ENCODE measurements at regions not wholly inside any gene's neighbourhood (a gene's known extent, or its start where the extent isn't known, plus 50 kb on each side); places are given as distances from the start of the nearest gene placed in this dataset.

DNA sequence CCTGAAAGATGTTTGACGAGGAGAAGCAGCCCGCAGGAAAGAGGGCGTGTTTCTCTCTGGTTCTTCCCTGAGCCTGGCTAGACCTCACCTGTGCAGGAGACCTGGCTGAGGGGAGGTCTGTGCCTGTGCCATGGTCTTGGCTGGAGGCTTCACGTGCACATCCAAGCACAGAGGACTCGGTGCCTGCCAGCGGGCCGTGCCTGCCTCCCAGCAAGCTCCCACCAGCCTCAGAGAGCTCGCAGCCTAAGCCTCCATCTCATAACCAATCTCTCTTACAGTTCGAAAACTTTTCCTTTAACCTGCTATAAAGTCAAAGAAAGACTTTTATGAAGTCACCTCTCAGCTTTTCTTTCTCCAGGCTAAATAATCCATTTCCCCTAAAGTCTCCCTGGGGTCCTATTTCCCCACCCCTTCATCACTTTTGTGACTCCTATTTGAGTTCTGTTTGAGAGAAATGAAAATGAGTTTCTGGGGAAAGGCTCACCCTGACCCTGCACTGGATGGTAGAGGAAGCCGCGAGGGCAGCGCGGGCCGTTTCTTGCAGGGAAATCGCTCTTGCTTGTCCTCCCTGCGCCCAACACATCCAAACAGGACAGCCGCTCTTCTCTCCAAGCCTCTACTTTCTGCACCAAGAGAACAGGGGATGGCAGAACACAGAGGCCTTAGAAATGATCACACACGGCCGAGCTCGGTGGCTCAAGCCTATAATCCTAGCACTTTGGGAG is 521.0 kb downstream of the SOX11 start:
- no peak for DNase-seq

DNA sequence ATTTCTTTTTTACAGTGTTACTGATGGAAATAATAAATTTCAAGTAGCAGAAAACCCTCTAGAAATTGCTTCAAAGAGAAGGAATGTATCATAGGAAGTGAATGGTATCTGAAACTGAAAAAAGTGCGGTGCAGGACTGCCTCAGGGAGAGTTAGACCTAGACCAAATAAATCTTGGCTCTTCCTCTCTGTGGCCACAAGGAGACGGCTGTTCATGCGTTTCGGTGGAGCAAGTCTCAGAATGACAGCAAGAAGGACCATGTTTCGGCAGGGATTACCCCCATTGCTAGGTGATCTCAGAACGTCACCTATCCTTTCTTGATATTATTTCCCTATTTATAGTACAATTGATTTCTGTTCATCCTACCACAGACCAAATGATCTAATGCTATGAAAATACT is 522.3 kb downstream of the SOX11 start:
- DNase-seq = no peak

DNA sequence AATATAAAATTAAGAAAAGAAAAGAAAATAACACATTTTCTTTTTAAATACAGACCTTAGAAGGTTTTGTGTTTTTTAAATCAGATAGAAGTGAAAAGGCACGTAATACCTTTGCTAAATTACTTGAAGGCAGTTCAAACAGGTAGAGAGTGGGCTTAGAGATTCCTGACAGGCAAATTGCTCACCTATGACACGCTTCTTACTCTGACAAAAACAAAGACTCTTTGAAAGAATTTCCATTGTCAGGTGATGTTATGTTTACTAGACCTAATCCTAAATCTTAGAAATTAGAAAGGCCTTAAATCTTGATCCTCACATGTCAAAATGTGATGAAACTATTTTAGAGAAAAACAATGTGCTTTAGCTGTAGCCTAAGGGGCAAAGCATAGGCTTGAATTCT is 522.9 kb downstream of the SOX11 start:
- DNase-seq = no peak

- no peak for DNase-seq
These were observed 524.0 kb downstream of the SOX11 start for GRCh38 chr2:6216234-6216633.

DNA sequence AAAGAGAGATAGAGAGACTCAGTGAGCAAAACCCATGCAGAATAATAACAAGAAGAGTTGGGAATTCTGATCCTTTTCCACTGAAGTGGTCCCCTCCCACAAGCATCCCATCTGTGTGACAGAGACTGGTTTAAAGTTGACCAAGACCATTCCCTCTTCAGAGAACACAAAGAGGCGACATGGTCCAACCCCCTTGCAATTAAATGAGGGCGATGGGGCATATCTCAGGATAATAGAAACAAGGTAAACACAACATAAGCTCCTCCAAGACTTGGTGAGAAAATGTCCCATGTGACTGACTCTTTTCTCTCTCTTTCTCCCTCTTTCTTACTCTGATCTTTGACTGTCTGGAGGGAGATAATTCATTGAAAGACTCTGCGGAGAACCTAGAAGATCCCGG is 526.7 kb downstream of the SOX11 start:
- no peak for DNase-seq

DNA sequence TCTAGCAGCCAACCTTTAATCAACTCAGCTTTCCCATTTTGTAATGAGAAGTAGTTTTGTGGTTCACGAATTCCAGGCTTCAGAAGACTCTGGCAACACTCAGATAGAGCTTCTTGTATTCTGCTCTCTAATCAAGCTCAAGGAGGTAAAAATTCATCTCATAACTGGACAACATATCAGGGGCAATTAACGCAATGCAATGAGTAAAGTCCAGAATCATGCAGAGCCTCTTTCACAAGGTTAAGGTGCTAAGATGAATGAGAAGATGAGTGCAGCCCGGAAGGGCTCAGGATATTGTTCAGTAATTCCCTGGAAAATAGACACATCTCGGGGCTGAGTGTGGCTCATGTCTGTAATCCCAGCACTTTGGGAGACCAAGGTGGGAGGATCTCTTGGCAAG is 527.7 kb downstream of the SOX11 start:
- no peak for DNase-seq

- no peak for DNase-seq
These were observed 530.1 kb downstream of the SOX11 start for GRCh38 chr2:6222296-6222695.

DNA sequence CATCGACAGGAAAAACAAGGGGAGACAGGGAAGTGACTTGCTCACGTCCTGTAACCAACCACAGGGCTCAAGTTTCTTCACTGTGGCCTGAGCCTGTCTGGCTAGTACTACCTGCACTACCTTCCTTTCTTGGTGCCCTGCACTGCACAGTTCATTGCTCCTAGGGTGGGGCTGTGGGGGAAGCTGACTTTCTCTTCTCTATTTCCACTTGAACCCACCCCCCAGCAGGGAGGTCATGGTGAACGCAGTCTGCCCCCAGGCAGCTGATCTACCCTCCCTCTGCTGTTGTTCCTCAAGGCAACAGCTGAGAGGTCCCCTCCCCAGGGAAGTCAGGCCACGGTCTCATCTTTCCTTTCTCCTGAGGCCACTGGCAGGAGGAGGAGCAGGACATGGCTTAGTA is 532.1 kb downstream of the SOX11 start:
- DNase-seq = no peak

DNA sequence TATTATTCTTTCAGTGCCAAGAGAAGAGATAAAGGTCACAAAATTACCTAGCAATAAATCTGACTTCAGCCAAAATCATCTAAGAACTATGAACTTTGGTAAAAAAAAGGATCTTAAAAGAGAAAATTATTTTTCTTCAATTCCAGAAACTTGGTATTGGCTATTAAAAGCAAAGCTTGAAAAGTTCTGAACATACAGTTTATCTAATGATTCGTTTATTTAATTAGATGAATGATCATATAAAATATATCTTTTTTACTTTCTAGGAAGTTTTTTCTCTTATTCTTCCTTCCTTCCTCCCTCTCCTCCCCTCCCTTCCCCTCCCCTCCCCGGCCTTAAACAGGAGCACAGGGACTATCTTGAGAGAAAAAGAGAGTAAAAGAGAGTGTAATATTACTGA is 536.1 kb downstream of the SOX11 start:
- no peak for DNase-seq

DNA sequence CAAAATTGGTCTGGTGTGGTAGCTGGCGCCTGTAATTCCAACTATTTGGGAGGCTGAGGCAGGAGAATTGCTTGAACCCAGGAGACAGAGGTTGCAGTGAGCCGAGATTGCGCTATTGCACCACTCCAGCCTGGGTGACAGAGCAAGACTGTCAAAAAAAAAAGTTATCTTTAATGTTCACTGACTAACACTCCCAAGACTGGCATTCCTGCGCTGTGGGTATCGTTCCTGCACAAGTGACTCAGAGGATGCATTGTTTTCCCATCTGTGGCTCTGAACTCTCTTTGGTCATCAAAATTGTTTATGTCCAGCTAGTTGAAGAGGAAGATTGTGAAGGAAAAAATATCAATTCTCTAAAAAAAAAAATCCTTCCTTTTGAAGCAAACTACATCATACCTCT is 539.0 kb downstream of the SOX11 start:
- DNase-seq = no peak

DNA sequence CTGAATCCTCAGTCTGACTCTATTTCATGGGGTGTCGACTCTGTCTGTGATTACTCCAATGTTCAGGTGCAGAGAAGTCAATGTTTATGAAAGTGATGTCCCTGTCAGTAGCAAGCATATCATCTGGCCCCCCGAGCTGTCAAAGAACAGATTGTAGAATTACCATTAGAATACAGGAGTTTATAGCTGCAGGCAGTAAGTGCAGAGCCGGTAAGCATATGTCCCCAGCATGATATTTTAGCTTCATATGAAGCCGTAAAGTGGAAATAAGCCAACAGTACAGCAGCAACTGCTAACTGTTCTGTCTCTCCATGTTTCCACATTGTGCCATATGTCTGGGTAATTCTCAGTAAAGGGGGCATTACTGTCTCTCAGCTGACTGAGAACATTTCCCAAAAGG is 541.8 kb downstream of the SOX11 start:
- no peak for DNase-seq

DNA sequence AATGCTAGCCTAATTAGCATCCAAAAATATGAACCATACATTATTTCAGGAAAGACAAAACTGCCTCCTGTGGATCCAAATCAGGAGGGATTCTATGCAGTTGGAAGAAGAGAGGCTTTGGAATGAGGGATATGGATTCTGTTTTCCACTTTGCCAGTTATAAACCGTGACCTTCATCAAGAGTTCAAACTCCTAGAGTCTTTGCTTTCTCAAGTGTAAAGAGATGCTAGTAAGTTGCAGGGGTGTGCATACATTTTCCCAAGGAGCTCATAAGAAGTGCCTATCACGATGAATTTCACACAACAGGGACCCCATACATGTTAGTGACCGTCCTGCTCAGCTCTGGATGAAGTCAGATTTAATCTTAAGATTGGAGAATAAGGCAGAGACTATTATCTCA is 542.5 kb downstream of the SOX11 start:
- no peak for DNase-seq

DNA sequence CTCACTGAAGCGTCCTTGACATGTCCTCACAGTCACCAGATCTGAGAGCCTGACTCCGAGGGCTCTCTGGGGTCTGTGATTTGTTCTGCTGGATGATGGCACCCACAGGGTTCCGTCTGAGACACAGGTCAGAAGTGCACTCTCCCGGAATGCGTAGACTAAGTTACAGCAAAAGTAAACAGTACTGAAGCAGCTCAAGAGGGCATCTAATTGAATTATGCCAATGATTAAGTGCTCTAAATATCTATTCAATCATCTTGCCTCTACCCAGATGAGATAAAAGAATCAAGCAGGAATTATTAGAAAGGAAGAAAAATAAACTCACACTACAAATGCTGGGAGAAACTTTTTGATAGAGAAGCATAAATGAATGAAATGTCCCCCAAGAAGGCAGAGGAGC is 544.1 kb downstream of the SOX11 start:
- DNase-seq = no peak

GRCh38 chr2:6237039-6237660 is 545.0 kb downstream of the SOX11 start:
- no peak for DNase-seq

DNA sequence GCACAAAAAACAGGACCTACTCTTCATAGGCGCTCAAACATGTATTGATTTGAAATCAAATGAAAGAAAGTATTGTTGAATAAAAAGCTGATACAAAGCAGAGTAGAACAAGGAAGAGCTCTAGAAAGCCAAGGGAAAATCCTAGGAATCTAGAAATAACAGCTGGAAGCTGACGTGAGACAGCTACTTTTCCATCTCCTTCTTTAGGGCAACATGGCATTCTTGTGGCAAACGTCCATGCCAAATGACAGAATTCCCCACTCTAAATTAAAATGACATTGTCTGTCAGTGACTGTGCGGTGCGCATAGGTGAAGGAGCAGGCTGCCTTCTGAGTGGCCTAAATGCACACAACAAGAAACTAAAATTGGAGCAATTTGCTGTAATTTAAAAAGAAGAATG is 557.4 kb downstream of the SOX11 start:
- no peak for DNase-seq

- DNase-seq = no peak
These were observed 562.3 kb downstream of the SOX11 start for GRCh38 chr2:6254441-6254840.

- DNase-seq = no peak
These were observed 572.0 kb downstream of the SOX11 start for GRCh38 chr2:6264198-6264597.

DNA sequence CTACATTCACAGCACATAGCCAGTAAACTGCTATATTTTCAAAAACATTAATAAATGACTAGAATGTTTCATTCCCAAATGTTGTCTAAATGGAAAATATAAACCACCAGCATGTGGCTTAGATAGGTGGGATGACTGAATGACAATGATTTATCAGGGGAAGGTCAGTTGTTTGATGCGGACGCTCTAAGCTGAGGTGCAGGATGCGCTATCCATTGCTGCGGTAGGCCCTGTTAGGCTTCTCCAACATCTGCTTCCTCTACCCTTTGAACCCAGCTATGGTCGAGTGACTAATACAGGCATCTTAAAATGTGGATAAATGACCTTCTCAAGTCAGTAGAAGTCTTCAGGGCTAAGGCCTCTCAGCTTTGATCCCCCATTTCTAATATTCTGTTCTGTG is 584.2 kb downstream of the CMPK2 start:
- DNase-seq = no peak

GRCh38 chr2:6283259-6283658 is 582.4 kb downstream of the CMPK2 start:
- no peak for DNase-seq

- no peak for DNase-seq
These were observed 578.3 kb downstream of the CMPK2 start for GRCh38 chr2:6287406-6287805.

GRCh38 chr2:6288791-6289190 is 576.9 kb downstream of the CMPK2 start:
- DNase-seq = no peak

DNA sequence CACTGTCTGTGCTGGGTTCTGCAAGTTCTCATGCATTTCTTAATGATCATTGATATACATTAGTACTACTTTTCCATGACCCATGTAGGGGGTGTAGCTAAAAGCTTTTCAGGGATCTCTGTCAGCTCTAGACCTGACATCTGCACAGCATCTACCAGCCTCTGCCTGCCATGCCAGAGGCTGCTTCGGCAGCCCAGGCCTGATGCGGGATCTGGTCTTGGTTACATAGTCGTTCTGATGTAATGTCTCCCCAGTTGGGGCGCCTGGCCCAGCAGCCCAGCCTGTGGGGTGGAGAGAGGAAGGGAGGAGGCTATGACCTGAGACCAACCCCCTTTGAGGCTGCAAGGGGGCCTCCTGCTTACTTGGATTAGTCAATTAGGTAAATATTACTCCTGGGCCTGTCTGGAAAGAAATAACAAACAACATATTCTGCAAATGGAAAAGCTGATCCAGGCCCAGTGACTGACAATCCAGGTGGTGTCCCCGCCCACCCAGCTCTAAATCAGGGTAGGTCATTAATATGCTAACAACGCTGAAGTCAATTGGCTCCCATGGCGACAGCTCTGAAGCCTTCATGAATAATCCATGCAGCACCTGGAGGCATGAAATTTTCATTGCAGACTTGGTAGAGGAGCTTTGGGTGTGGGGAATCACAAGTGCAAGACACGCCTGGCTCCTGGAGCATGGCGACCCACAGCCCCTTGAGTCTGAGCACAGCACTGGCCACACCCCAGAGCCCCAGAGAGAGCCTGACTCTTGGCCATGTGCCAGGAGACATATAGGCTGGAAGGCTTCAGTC is 575.3 kb downstream of the CMPK2 start:
- no peak for DNase-seq

- DNase-seq = no peak
These were observed 570.9 kb downstream of the CMPK2 start for GRCh38 chr2:6294791-6295190.

- DNase-seq = no peak
These were observed 568.5 kb downstream of the CMPK2 start for GRCh38 chr2:6297238-6297637.
